ENCODE measurements at regions not wholly inside any gene's neighbourhood (a gene's known extent, or its start where the extent isn't known, plus 50 kb on each side); places are given as distances from the start of the nearest gene placed in this dataset.

DNA sequence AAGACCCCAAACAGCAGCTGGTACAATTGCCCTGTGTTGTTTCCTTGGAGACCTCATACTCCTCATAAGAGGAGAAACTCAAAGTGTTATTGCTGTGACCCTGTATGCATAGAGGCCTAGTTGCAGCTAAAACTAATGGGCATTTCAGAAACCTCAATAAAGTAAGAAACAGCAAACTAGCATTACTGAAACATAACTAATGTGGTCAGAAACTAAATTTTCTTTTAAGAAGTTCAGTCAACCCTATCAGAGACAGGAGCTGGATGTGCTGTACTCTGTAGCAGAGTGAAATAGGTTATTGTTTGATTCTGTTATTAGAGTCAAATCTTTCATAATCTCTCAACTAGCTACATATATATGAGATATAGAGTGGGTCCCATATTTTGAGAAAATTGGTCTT is 257.5 kb upstream of the IRS4 start:
- TF ChIP-seq, protein P1, sequence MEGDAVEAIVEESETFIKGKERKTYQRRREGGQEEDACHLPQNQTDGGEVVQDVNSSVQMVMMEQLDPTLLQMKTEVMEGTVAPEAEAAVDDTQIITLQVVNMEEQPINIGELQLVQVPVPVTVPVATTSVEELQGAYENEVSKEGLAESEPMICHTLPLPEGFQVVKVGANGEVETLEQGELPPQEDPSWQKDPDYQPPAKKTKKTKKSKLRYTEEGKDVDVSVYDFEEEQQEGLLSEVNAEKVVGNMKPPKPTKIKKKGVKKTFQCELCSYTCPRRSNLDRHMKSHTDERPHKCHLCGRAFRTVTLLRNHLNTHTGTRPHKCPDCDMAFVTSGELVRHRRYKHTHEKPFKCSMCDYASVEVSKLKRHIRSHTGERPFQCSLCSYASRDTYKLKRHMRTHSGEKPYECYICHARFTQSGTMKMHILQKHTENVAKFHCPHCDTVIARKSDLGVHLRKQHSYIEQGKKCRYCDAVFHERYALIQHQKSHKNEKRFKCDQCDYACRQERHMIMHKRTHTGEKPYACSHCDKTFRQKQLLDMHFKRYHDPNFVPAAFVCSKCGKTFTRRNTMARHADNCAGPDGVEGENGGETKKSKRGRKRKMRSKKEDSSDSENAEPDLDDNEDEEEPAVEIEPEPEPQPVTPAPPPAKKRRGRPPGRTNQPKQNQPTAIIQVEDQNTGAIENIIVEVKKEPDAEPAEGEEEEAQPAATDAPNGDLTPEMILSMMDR (tag by site-specific recombination; IDR thresholded peaks at IDR 0.05), result no peak
- TF ChIP-seq YY2 (tag by site-specific recombination; IDR thresholded peaks at IDR 0.05), result no peak
- TF ChIP-seq, protein P2, sequence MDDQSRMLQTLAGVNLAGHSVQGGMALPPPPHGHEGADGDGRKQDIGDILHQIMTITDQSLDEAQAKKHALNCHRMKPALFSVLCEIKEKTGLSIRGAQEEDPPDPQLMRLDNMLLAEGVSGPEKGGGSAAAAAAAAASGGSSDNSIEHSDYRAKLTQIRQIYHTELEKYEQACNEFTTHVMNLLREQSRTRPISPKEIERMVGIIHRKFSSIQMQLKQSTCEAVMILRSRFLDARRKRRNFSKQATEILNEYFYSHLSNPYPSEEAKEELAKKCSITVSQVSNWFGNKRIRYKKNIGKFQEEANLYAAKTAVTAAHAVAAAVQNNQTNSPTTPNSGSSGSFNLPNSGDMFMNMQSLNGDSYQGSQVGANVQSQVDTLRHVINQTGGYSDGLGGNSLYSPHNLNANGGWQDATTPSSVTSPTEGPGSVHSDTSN (CRISPR knock-in tag; IDR thresholded peaks at IDR 0.05), result no peak
- TF ChIP-seq ZNF830 (tag by site-specific recombination; IDR thresholded peaks at IDR 0.05; ENCODE audit: low read depth), result no peak
- no peak for TF ChIP-seq ZNF211 (tag by site-specific recombination; IDR thresholded peaks at IDR 0.05; ENCODE audit: low read depth)

All from HEK293 (cell line).